Mucosa of descending colon (tissue), 3 donors: ENCODE measurements at regions not wholly inside any gene's neighbourhood (a gene's known extent, or its start where the extent isn't known, plus 50 kb on each side); places are given as distances from the start of the nearest gene placed in this dataset.

Source experiments
- ATAC-seq: fragments of 200-7000 bp; cut with Tn5 transposase; one replicate; pipeline ENCODE4 v1.9.1; 2020; ENCODE audit warnings: mild to moderate bottlenecking, moderate library complexity
- DNase-seq, 3 donors: peaks; one replicate each; pipeline ENCODE4 v3.0.0-alpha.2; 2020
- H3K36me3 ChIP-seq: fragments of 200-600 bp; one replicate; pipeline ENCODE4 v1.8.0; 2021; ENCODE audit warnings: low read depth, mild to moderate bottlenecking
- H3K4me1 ChIP-seq: fragments of 200-600 bp; one replicate; pipeline ENCODE4 v1.8.0; 2021; ENCODE audit warnings: low read depth, mild to moderate bottlenecking
- H3K4me3 ChIP-seq: fragments of 200-600 bp; one replicate; pipeline ENCODE4 v1.8.0; 2021; ENCODE audit warnings: mild to moderate bottlenecking
- H3K9me3 ChIP-seq: fragments of 200-600 bp; one replicate; pipeline ENCODE4 v1.8.0; 2021; ENCODE audit warnings: mild to moderate bottlenecking
- intact Hi-C, 2 donors: fragments of 100-400 bp; cut with DNase I in 1 of 2; cut with micrococcal nuclease in 1 of 2; formaldehyde crosslinking; loops; one replicate each; pipeline versions ENCODE4 v1.11.0 to v1.11.1; 2022; cut with DNase I, micrococcal nuclease
- TF ChIP-seq, protein P1 (sequence below): fragments of 200-600 bp; IDR thresholded peaks from one replicate; pipeline ENCODE4 v1.8.0; 2022; ENCODE audit warnings: antibody characterized with exemption, mild to moderate bottlenecking
- donor health status: DM: no; HTN: no; CAD: no; lungs with moderate emphysema.
- donor health status: DM: no; HTN: no; CAD: no.
- donor health status: DM: no; HTN: yes; CAD: no.

DNA sequence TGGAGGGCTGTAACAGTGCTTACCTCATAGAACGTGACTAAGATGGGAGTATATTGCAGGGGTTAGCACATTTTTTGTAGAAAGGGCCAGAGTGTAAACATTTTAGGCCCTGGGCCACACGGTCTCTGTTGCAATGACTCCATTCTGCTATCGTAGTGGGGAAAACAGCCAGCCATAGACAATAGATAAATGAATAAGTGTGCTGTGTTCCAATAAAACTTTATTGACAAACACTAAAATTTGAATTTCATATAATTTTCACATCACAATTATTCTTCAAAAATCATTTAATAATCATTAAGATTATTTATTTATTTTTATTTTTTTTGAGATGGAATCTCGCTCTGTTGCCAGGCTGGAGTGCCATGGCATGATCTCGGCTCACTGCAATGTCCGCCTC, 478.6 kb downstream of the SHQ1 start:
- H3K4me3 ChIP-seq: no peak overlapping the region
- H3K9me3 ChIP-seq: no peaks in the 10 kb centered on the region
- no peak for DNase-seq
- intact Hi-C loops: no loop called here
- H3K36me3 ChIP-seq: no peaks in the 10 kb centered on the region
- H3K4me1 ChIP-seq: no peaks in the 10 kb centered on the region
- ATAC-seq: no peak
- TF ChIP-seq, protein P1, sequence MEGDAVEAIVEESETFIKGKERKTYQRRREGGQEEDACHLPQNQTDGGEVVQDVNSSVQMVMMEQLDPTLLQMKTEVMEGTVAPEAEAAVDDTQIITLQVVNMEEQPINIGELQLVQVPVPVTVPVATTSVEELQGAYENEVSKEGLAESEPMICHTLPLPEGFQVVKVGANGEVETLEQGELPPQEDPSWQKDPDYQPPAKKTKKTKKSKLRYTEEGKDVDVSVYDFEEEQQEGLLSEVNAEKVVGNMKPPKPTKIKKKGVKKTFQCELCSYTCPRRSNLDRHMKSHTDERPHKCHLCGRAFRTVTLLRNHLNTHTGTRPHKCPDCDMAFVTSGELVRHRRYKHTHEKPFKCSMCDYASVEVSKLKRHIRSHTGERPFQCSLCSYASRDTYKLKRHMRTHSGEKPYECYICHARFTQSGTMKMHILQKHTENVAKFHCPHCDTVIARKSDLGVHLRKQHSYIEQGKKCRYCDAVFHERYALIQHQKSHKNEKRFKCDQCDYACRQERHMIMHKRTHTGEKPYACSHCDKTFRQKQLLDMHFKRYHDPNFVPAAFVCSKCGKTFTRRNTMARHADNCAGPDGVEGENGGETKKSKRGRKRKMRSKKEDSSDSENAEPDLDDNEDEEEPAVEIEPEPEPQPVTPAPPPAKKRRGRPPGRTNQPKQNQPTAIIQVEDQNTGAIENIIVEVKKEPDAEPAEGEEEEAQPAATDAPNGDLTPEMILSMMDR: no peak

DNA sequence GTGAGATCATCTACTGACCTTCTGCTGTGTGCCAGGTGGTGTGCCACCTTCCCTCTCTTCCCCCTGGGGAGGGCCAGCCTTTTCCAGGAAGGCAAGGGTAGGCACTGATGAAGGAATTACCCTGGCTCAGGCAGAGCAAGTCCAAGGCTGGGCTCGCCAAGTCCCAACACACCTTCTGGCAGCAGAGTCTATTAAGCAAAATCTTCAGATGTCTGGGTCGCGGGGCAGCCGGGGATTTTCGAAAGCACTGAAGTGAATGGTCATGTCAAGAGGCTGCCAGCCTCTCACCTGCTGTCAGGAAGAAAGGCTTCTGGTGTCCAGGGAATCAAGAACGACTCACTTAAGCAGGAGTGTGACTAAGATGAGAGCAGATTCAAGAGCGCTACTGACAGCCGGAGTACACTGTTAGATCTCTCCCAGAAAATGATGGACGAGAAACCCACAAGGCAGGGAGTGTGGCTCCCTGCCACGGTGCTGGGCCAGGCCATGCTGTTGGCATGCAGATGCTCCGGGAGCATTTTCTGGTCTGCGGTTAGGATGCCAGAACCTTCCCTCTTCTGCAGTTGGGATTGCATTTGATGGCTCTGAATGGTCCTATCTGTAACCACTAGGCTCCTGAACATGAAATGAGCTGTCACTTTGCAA, 479.8 kb downstream of the SHQ1 start:
- no peak for DNase-seq
- Histone ChIP-seq H3K4me1 (no peaks in the 10 kb centered on the region), H3K9me3 (no peaks in the 10 kb centered on the region), H3K4me3 (no peak overlapping the region), H3K36me3 (no peaks in the 10 kb centered on the region)
- intact Hi-C loops: no loop called here
- no peak for ATAC-seq
- TF ChIP-seq, protein P1: no peak

DNA sequence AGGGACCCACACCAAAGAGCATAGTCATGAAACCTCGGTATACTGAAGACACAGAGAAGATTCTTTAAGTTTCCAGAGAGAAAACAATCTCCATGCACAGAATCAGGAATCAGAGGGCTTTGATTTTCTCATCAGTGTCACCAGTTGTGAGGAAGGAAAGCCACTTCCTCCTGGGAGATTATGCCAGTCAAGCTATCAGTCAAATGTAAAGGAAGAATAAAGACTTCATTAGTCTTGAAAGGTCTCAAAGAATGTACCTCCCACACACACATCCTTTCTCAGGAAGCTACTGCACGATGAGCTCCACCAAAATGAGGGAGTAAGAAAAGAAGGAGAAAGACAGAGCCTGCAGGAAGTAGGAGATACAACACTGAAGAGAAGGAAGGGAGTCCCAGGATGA, 486.3 kb downstream of the SHQ1 start:
- no peak overlapping the region for H3K4me3 ChIP-seq
- TF ChIP-seq, protein P1: no peak
- no peaks in the 10 kb centered on the region for H3K4me1 ChIP-seq
- H3K36me3 ChIP-seq: no peaks in the 10 kb centered on the region
- H3K9me3 ChIP-seq: no peaks in the 10 kb centered on the region
- intact Hi-C loops: no loop called here
- ATAC-seq (no peak), DNase-seq (no peak)

DNA sequence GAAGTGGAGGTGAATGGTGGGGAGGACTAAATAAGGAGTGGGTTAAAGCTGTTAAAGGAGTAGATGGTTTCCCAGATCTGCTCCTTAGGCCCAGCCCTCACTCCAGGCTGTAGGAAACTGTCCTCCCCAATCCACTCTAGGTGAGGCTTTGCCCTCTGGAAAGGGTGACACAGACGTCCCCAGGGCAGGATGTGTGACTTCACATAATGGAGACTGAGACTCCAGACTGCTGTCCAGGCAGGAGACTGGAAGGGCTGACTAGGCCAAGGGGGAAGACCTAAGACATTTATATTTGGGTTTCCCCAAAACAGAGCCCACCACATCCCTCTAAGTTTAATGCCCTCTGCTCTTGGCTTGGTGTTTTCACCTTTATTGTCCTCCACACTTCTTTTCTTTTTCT, 488.5 kb downstream of the SHQ1 start:
- no peaks in the 10 kb centered on the region for H3K9me3 ChIP-seq
- H3K4me1 ChIP-seq: no peaks in the 10 kb centered on the region
- intact Hi-C loops: no loop called here
- H3K36me3 ChIP-seq: no peaks in the 10 kb centered on the region
- ATAC-seq (no peak), DNase-seq (no peak)
- no peak overlapping the region for H3K4me3 ChIP-seq
- TF ChIP-seq, protein P1: no peak

DNA sequence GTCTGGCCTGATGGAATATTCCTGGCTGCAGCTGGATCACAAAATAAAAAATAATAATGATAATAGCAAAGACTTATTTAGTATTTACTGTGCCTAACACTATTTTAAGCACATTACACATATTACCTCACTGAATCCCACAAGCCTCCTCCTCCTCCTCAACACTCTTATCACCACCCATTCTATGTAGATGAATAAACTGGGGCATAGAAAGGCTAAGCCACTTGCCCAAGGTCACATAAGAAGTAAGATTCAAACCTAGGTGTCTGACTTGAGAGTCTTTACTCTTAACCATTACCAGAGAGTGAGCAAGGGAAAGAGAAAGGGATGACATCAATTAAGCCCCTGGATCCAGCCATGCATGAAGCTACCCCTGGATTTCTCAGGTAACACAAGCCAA, 493.1 kb downstream of the SHQ1 start:
- Histone ChIP-seq H3K4me1 (no peaks in the 10 kb centered on the region), H3K36me3 (no peaks in the 10 kb centered on the region), H3K4me3 (no peak overlapping the region), H3K9me3 (no peaks in the 10 kb centered on the region)
- TF ChIP-seq, protein P1: no peak
- ATAC-seq (no peak), DNase-seq (no peak)
- intact Hi-C loops: no loop called here

DNA sequence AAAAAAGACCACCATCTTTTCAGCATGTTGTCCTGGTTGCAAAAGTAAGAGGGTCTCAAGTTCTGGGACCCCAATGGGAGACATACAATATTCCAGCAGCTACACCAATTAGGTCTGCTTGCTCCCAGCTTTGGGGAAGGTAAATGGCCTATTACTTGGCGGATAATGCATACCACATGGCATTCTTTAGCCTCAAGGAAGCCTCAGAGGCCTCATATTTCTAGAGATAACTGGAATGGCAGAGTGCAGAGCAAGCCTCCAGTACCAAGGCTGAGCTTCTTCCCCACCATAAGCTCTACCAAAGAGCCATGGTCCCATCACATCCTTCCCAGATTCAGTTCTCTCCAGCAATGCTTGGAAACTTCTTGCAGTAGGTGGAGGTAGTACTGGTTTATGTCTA, 493.8 kb downstream of the SHQ1 start:
- intact Hi-C loops: no loop called here
- Histone ChIP-seq H3K4me3 (no peak overlapping the region), H3K9me3 (no peaks in the 10 kb centered on the region), H3K4me1 (no peaks in the 10 kb centered on the region), H3K36me3 (no peaks in the 10 kb centered on the region)
- ATAC-seq: no peak
- TF ChIP-seq, protein P1: no peak
- no peak for DNase-seq
